OCI-LY1 (cell line): ENCODE measurements at regions not wholly inside any gene's neighbourhood (a gene's known extent, or its start where the extent isn't known, plus 50 kb on each side); places are given as distances from the start of the nearest gene placed in this dataset.

Experiments used
- EZH2 ChIP-seq: fragments of 200-600 bp; sonication (generic), shearing (Covaris generic); IDR thresholded peaks from 2 replicates; pipeline ENCODE4 v1.8.0; 2017; ENCODE audit warnings: borderline replicate concordance, mixed run types, mild to moderate bottlenecking, antibody characterized with exemption, low read length, moderate library complexity, mixed read lengths
- TF ChIP-seq, protein P1 (sequence below): fragments of 200-600 bp; sonication (generic), shearing (Covaris generic); IDR thresholded peaks from 2 replicates; pipeline ENCODE4 v1.5.1; 2017; ENCODE audit warnings: mild to moderate bottlenecking, antibody characterized with exemption, low read length, moderate library complexity, mixed read lengths

GRCh38 chr1:14494911-14495310 is 103.6 kb upstream of the KAZN start:
- TF ChIP-seq, protein P1, sequence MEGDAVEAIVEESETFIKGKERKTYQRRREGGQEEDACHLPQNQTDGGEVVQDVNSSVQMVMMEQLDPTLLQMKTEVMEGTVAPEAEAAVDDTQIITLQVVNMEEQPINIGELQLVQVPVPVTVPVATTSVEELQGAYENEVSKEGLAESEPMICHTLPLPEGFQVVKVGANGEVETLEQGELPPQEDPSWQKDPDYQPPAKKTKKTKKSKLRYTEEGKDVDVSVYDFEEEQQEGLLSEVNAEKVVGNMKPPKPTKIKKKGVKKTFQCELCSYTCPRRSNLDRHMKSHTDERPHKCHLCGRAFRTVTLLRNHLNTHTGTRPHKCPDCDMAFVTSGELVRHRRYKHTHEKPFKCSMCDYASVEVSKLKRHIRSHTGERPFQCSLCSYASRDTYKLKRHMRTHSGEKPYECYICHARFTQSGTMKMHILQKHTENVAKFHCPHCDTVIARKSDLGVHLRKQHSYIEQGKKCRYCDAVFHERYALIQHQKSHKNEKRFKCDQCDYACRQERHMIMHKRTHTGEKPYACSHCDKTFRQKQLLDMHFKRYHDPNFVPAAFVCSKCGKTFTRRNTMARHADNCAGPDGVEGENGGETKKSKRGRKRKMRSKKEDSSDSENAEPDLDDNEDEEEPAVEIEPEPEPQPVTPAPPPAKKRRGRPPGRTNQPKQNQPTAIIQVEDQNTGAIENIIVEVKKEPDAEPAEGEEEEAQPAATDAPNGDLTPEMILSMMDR: no peak
- TF ChIP-seq EZH2: no peak
